H1 (cell line): ENCODE measurements at regions not wholly inside any gene's neighbourhood (a gene's known extent, or its start where the extent isn't known, plus 50 kb on each side); places are given as distances from the start of the nearest gene placed in this dataset.

ENCODE experiments used
- CBX5 ChIP-seq: fragments of 300-800, 300-1000 bp; sonication (generic); IDR thresholded peaks from 2 replicates; pipeline ENCODE4 v1.7.1; 2016; ENCODE audit warnings: antibody characterized with exemption, low read length, low read depth
- CREB1 ChIP-seq: IDR thresholded peaks from 2 replicates; pipeline ENCODE4 v1.6.1; 2012; ENCODE audit warnings: inconsistent platforms
- FOSL1 ChIP-seq: IDR thresholded peaks from 2 replicates; pipeline ENCODE4 v1.6.1; 2011; ENCODE audit warnings: mild to moderate bottlenecking, low read depth, low read length, moderate library complexity; ENCODE audit not compliant: insufficient read depth
- PHF8 ChIP-seq: fragments of 200-600 bp; sonication (generic); conservative IDR thresholded peaks from 2 replicates; pipeline ENCODE4 v1.7.1; 2012; ENCODE audit warnings: low read depth, mild to moderate bottlenecking, inconsistent platforms, low read length, moderate library complexity
- ZNF274 ChIP-seq: IDR thresholded peaks from 2 replicates; pipeline ENCODE4 v1.7.0; 2012; ENCODE audit warnings: low read length, borderline replicate concordance; ENCODE audit errors: extremely low read depth

DNA sequence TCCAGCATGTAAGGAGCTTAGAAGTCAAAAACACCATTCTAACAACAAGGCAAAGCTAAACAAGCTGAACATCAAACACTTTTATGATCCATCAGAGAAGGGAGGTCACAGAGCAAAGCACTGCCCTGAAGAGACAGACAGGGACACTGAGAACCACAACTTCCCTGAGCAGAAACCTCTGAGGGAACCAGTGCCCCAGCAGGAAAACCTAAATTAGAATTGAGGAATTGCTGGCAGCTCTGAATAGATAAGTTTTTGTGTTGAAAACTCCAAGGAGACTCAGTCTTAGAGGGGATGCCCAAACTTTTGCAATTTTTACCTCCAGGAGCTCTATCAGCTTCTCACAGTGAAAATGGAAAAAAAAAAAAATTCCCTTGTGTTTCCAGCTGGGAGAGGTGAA, 83.0 kb upstream of the MAPK10 start (continued):
- TF ChIP-seq CBX5 (no peak), CREB1 (no peak), PHF8 (no peak), ZNF274 (no peak), FOSL1 (no peak)
